Activated T-helper 9 cell treated with anti-CD3 and anti-CD28 coated beads, Interleukin-2, amount 50 U/mL, for 16 hours (primary cell): ENCODE measurements at regions not wholly inside any gene's neighbourhood (a gene's known extent, or its start where the extent isn't known, plus 50 kb on each side); places are given as distances from the start of the nearest gene placed in this dataset.

Experiments
- DNase-seq: peaks from one replicate; pipeline ENCODE4 v3.0.0-alpha.2; 2020; ENCODE audit warnings: low read depth

DNA sequence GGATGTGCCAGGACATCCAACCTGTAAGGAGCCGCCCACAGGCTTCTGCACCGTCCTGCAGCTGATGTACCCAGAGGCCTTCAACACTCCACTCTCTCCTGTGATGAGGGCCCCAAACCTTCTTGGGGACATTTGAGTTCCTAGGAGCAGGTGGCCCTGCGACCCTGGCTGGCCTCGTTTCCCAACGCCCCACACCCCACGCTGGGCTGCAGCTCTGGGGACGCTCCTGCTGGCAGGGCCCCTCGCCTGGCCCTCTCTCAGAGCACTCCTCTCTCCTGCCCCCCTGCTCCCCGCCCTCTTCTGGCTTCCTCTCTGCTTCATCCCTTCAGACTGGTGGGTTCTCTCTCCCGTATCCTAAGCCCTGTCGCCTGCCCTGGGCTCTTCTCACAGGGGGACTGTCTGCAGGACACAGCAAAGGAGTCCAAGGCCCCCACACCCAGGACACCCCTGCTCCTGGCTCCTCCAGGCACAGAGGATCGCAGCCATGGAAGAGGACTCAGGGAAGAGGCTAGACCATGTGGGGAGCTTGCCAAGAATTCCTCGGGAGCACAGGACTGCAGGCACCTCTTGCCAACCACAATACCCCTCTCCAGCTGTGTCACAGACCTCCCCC is 541.4 kb downstream of the TCERG1L start:
- DNase-seq: no peak

DNA sequence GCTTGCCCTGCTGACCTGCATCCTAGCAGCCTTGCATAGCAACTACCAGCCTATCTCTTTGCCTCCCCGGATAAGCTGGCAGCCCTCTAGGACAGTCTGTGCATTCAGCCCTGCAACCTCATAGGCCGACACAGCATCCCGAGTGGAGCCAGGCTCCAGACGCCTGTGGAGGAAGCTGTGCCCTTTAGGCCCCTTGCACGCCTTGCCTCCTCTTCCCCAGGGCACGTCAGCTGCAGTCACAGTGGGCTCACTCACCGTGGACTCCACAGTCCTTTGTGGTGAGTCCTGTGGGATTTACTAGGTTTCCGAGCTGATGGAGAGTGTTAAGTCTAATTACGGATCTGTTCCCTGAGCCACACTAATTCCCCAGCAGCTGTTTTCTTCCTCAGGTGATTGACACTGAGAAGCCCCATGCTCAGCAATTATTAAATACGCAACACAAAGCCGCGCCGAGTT is 540.0 kb downstream of the TCERG1L start:
- DNase-seq: no peak

DNA sequence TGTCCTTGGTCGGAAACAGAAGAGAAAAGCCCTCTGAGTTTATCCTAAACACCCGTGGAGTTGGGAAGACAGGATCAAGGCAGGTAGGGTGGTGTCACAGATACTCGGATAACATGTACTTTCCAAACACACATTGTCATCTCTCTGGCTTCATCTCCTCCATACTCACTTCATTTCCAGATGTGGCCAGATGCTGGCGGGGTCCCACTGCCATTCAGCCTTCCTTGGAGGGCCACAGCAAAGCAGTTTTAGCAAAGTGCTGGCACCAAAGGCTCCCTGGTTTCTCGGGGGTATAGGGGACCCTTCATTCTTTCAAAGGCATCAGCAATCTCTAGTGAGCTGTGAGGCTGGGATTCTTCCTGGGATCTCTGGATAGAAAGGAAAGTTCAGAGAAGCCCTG is 539.5 kb downstream of the TCERG1L start:
- DNase-seq: no peak

DNA sequence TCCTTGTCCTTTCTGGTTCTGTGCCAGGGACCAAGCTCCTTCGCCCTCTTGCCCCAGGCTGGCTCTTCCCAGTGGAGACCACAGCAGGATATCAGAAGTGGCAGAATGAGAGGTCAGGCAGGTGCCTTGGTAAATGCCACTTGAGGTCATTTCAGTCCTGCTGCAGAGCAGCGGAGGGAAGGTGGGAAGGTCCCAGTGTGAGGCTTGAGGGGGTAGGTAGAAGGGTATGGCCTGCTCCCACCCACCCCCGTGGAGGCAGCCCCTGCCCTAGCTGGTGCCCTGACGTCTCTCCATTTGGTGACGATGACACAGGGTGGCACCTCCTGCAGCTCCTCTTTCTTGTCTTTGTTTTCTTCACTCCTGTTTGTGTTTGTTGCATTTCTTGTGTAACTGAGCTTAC is 538.8 kb downstream of the TCERG1L start:
- no peak for DNase-seq

DNA sequence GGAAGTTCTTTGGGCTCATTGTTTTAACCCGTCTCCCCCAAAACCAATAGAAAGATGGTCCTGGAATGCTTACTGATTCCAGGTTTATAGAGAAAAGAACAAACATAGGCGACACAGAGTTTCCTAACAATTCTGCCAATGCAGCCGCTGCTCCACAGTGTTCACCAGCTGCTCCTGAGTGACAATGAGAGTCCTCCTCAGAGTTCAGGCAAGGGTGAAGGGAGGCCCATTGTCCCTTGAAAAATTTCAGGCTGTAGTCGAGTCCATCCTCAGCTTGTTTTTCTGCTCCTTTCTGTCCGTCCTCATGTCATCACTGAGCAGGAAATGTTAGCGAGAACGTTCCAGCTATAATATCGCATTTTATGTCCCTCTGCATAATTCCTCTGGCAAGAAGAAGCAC is 537.6 kb downstream of the TCERG1L start:
- no peak for DNase-seq

DNA sequence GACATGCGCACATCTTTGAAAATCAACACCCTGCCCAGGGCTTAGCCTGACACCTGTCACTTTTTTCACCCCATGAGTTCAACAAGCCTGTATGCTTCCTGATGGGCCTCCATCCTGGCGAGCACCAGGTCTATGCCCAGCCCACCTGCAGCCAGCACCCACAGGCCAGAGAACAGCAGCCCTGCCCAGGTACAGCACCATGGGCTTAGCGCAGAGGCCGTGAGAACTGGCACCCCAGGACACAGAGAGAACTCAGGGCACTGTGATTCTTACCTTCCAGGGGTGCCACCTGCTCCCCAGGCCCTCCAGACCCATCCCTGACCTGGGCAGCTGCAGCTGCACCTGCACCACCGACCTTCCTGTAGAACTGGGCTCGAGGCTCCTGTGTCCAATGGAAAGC is 536.6 kb downstream of the TCERG1L start:
- no peak for DNase-seq

DNA sequence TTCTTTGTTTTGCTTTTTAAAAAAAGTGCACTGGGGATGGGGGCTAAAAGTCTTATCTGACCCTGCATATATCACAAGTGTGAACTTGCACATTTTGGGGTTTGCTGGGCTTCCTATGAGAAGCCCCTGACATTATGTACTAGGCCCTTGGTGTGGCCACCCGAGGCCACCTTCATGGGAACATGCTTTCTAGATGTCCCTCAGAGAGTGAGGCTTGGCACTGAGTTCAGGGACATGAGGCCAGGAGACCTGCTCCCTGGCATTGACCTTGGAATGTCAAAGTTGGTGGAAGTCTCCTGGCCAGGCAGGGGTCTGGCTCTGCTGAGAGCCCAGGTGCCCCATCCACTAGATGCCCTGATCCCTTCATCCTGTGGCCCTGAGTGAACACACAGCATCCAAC is 536.2 kb downstream of the TCERG1L start:
- DNase-seq: no peak

DNA sequence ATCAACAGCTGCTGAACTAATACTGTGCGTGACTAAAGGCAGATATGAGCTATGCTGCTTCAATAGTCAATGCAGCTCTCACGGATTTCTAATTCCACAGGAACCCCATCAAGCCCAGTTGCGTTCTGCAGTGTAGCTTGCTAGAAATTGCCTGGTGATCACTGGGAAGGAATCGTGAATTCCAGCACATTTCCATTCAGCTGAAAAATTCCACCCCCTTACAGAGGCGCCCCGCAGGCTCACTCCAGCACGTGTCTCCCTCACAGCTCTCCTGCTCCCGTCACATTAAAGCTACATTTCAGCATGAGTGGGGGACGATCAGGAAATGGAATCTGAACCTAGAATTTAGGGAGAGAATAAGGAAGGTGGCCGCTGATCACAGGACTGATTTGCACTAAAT is 534.8 kb downstream of the TCERG1L start:
- no peak for DNase-seq

DNA sequence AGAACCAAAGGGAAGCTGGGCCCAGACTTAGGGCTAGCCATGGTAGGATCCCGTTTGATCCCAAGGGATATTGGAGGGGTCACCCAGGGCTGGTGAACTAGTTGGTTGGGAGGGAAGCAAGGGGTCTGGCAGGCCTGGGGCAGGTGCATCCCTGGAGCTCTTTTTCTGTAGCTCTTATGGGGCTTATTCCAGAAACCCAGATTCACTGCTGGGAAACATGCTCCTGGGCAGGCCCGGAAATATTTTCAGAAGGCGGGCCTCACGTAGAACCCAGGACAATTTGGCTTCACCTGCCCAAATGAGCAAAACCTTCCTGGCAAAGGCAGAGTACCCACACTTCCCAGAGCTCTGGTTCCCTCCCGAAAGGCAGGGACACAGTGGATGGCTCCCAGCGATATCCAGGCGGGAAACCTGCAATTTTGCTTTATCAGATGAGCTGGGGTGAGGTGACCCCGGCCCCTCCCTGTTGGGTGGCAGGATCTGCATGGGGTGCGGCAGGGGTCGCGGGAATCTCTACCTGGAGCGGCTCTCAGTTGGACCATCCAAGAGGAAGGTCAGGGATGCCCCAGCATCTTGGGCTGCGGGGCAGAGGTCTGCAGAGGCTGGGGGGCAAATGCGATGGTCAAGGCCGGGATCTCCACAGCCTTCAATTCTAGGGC is 533.9 kb downstream of the TCERG1L start:
- DNase-seq: no peak

DNA sequence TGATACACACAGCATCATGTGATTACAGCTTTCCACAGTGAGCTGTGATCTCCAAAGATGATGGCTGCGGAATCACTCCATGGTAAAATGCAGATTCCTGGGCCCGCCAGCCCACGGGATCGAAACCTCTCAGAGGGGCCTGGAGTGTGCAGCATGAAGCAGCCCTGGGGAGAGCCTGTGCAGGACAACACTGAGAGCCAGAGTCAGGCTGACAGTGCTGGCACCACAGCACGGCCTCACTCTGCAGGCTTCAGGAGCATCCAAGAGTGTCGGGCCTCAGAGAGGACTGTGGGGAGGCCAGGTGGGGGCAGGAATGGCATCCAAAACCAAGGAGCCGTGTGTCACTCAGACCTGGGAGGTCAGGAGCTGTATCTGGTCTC is 533.4 kb downstream of the TCERG1L start:
- DNase-seq: no peak

DNA sequence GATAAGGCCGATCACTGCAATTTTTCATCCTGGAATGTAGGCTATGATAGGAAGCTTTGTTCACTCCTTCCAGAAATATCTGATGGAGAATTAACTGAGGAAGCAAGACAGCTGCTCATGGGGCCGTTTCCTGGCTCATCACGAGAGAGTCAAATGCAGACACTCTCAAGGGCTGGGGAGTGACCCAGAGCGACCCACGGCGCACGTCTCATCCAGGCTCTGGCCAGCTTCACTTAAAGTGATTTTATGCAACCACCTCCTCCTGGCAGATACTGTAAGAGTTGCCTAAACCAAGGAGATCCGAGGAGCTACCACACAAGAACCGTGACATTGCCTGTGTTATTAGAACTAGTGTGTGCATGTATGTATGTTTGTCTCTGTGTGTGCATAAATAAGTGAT is 530.8 kb downstream of the TCERG1L start:
- DNase-seq: no peak

DNA sequence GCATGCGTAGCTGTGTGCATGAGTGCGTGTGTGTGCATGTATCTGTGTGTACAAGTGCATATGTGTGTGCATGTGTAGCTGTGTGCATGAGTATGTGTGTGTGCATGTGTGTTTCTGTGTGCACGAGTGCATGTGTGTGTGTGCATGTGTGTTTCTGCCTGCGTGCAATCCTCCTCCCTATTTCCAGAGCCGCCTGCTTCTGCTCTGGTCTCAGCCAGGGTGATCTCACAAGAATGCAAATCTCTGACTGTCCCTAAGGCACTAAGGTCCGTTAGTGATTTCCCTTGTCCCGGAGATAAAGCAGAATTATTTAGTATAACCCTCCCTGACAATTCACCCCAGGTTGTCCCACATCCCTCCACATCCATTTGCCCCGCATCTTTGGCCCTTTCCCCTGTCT is 530.3 kb downstream of the TCERG1L start:
- DNase-seq: no peak

DNA sequence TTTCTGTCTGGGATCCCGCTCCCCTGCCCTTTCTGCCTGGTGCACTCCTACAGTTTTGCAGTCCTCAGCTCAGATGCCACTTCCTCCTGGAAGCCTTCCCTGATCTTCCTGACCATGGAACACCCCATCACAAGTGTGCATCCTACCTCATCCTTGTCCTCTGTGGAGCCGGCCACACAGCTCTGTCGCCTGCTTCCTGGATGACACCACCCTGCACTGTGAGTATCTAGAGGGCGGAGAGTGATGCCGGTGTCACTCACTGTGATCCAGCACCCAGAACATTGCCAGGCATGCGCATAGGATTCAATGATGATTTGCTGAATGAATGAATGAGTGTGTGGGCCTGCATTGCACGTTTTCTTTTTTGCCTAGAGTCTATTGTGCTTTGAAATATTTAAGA is 529.9 kb downstream of the TCERG1L start:
- DNase-seq: no peak

DNA sequence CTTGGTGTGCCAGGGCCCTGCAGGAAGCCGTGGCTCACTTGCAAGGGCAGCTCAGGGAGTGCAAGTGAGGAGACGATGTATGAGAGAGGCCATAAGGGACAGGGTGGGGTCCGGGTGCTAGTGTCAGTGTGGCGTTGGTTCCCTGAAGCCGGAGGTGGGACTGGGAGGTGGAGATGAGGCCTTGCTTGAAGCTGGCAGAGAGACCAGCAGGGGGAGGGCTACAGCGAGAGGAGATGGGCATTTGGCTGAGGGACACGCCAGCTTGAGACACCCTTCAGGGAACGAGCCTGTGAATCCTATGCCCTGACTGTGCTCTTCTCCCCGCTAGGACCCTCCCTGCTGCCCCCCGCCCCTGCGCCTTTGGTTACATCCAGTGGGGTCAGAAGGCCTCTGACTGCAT is 529.1 kb downstream of the TCERG1L start:
- DNase-seq: no peak

DNA sequence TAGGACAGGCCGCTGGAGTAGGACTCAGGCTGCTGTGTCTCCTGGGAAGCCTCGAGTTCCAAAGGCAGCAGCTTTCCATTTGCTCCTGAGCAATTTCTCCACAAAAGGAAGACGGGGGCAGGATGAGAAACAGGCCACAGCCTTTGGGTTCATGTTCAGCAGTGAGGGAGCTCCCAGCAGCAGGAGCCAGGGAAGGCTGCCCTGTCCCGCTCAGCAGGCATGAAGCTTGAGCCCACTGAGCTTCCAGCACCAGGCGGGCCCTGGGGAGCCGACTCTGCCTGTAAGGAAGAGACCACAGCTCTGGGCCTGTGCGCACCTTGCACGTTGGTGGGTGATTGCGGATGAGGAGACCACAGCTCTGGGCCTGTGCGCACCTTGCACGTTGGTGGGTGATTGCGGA is 527.2 kb downstream of the TCERG1L start:
- DNase-seq: no peak

DNA sequence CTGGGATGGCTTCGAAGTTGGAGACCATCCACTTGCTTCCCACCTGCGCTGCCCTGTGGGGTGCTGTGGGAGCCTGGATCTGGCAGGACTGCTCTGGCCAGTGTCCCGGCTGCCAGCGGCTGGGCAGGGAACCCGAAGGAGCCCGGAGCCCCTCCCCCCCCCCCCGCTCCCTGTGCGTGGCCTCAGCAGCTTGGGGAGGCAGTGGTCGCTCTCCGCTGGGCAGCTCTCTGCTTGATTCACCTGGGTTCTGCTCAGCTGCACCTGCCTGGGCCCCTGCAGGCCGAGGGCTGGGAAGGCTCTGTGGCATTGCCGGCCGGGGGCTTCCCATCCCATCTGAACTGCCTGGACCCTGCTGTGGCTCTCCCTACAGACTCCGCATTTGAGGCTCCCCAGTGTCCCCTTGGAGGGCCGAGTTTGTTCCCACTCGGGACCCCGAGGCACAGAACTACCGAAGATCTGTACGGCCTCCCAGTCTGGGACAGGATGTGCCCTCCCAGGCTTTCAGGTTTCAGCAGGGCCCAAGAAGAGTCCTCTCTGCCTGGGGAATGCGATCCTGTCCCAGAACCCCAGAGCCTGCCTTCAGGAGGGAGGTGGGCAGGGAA is 525.1 kb downstream of the TCERG1L start:
- no peak for DNase-seq

DNA sequence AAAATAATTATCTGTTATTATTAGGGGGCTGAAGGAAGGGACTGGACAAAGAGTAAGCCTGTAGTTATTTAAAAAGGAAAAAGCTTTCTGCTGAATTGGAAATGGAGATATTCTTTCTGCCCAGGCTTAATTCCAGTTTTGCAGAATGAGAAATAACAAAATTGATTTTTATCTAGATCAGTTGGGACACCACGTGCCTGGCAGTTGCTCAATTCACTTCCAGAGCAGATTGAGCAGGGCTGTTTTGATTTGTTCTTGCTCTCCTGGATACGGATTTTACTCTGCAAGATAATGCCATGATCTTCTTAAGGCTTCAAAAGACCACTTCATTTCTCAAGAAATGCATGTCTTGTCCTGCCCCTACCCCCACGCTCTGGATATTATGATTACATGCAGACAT is 524.3 kb downstream of the TCERG1L start:
- no peak for DNase-seq

DNA sequence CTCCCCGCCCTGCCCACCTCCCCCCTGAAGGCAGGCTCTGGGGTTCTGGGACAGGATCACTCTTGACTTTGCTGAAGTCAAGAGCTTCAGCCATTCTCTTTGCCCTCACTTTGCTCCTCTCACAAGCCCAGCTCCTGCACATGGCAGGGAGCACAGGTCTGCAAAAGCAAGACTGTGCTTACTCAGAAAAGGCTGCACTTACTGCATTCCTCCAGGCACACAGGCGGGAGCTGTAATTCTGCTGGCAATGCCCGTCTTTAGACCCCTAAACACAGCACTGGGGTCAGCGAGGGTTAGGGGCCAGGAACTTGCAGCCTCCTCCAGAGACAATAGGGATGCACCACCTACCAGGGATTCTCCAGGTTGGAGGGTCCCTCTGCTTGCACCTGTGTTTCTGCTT is 523.7 kb downstream of the TCERG1L start:
- no peak for DNase-seq

DNA sequence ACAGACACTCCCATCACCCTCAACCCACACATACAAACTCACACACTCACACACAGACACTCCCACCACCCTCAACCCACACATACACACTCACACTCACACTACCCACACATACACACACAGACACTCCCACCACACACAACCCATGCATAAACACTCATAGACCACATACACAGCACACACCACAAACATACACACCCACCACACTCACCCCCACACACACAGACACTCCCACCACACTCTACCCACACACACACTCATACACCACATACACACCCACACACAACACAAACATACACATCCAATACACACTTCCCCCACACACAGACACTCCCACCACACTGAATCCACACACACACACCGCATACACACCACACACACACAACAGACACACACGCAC is 521.2 kb downstream of the TCERG1L start:
- no peak for DNase-seq

DNA sequence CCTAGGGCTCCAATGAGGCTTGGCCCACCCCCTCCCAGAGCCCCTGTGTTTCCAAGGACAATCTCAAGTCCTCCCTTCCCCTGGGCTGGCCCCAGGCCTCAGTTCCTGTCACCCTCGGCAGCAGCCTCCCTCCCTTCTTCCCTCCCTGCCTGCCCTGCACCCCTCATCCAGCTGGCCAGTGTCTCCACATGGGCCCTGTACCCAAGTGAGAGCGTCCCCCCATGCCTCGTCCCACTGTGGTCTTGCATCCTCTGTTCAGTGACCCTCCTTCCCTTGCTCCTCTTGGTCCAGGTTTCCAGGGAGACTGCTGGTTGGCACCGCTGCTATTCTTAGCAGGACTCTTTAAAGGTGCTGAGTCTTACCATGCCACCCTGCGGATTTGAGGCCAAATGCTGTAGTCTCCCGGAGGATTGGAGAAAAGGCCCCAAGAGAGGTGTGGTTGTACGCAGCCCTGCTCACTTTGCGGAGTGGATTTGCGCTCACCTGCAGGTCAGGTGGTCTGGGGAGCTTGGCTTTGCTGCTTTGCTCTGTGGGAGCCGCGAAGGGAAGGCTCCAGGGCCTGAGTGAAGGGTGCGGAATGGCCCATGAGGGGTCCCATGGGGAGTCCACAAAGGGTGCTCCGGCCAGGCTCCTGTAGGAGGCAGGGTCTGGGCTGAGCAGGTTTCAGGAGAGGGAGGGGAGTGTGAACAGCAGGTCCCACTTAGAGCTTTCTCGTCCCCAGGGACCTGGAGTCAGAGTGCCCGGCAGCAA is 519.2 kb downstream of the TCERG1L start:
- no peak for DNase-seq

DNA sequence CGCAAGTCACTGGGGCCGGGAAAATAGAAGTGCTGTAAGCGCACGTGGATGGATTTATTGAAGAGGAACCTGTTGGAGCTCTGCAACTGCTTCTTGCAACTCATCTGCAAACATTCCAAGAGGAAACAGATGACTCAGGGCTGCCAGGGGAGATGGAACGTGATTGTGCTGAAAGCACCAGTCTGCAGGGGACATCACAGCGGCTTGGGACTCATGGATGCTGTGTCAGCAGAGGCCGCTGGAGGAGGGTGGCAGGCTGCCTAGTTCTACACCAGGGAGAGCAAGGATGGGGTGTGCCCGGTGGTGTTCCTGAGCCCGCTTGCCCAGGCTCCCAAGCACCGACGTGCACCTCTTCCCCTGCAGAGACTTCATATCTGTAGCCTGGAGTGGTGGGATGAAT is 515.7 kb downstream of the TCERG1L start:
- no peak for DNase-seq

DNA sequence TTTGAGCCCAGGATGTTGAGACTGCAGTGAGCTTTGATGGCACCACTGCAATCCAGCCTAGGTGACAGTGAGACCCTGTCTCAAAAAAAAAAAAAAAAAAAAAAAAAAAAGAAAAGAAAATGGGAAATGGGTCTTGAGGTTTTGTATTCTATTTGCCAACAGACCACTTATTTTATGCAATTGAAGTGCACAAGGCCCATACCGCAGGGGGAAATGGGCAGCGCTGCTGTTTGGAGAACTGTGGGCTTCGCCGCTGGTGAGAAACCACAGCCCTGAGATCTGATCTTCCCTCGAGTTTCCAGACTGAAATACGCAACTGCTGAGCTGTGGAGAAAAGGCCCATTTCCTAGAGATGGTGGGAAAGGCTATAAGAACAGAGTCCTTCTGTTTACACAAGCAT is 512.0 kb downstream of the TCERG1L start:
- no peak for DNase-seq

DNA sequence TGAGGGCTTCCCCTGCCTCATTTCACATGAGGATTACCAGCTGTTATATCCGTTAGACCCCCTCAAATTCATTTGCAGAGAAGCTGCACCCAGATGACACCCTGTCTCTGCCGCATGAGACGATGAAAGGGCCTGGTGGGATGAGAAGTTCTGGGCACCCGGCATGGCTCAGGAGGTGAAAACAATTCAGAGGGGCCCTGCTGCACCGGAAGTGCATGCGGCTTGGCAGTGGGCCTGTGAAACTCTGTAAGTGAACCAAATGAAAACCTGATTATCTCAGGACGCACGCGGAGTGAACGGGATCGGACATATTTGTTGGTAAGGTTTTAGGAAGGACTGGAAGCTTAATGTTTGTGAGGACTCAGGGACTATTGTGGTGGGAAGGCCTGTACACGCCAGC is 511.2 kb downstream of the TCERG1L start:
- DNase-seq: no peak
